NCI-H748 treated with DMSO at 0.1 percent for 48 hours (cell line): ENCODE measurements at regions not wholly inside any gene's neighbourhood (a gene's known extent, or its start where the extent isn't known, plus 50 kb on each side); places are given as distances from the start of the nearest gene placed in this dataset.

Source experiments
- DNase-seq: peaks from one replicate; lab custom pipeline; 2025; lab: John Stamatoyannopoulos, UW

GRCh38 chr3:10763817-10764258 is 52.2 kb upstream of the SLC6A11 start:
- DNase-seq: no peak

- no peak for DNase-seq
Observed at GRCh38 chr3:10764259-10765051, 51.6 kb upstream of the SLC6A11 start.

- no peak for DNase-seq
Observed at GRCh38 chr3:10766049-10766705, 49.9 kb upstream of the SLC6A11 start.
